SK-N-SH (cell line): ENCODE measurements at regions not wholly inside any gene's neighbourhood (a gene's known extent, or its start where the extent isn't known, plus 50 kb on each side); places are given as distances from the start of the nearest gene placed in this dataset.
"Not testable (repeated sequence)": the region's sequence is repeated elsewhere in the genome, so short reads cannot be mapped to it uniquely, and the experiment has no call there.

Experiments
- CTCF ChIA-PET: fragments of 300-600, 350-600 bp; formaldehyde crosslinking; extraction: SDS; loops from one replicate; lab custom pipeline; 2021; lab: Yijun Ruan, JAX
- POLR2A ChIA-PET: fragments of 350-600 bp; sonication (Branson Sonifier 250); formaldehyde crosslinking; extraction: SDS; loops from one replicate; lab custom pipeline; 2020; ENCODE audit warnings: antibody characterized with exemption, inconsistent platforms; lab: Yijun Ruan, JAX
- DNase-seq: peaks from one replicate; pipeline ENCODE4 v3.0.0; 2012
- H2AFZ ChIP-seq: fragments of 200-600 bp; sonication (generic); 2 replicates; pipeline ENCODE4 v1.8.1; 2016; ENCODE audit warnings: antibody characterized with exemption, mild to moderate bottlenecking, low read depth
- H3F3A ChIP-seq: fragments of 200-600 bp; sonication (generic); replicated peaks from 2 replicates; pipeline ENCODE3; 2016; ENCODE audit warnings: antibody characterized with exemption, mild to moderate bottlenecking; ENCODE audit not compliant: insufficient read depth
- H3K27ac ChIP-seq, 2 experiments: fragments of 200-500 bp in 1 of 2; fragments of 200-600 bp in 1 of 2; sonication (Bioruptor generic) in 1 of 2; sonication (generic), shearing (Covaris generic) in 1 of 2; 2 replicates each; pipeline versions ENCODE4 v1.5.1 to v1.6.1; 2014 to 2016; ENCODE audit warnings: low read depth in 2 of 2, inconsistent platforms in 1 of 2, low read length in 1 of 2, mild to moderate bottlenecking in 1 of 2, mixed read lengths in 1 of 2
- H3K27me3 ChIP-seq: fragments of 200-600 bp; sonication (generic), shearing (Covaris generic); 2 replicates; pipeline ENCODE4 v1.6.1; 2016; ENCODE audit warnings: mixed run types; ENCODE audit not compliant: insufficient read depth
- H3K36me3 ChIP-seq, 2 experiments: fragments of 200-500 bp in 1 of 2; fragments of 200-600 bp in 1 of 2; sonication (Bioruptor generic) in 1 of 2; sonication (generic) in 1 of 2; replicated peaks in 1 of 2; 2 replicates each; pipeline versions ENCODE3 to v1.5.1; 2014 to 2016; ENCODE audit warnings: low read length in 1 of 2, mild to moderate bottlenecking in 1 of 2; ENCODE audit not compliant: insufficient read depth in 2 of 2, control insufficient read depth in 1 of 2
- H3K4me1 ChIP-seq, 2 experiments: fragments of 200-500 bp in 1 of 2; fragments of 200-600 bp in 1 of 2; sonication (Bioruptor generic) in 1 of 2; sonication (generic), shearing (Covaris generic) in 1 of 2; 2 replicates each; pipeline versions ENCODE4 v1.5.1 to v1.6.1; 2014 to 2016; ENCODE audit warnings: low read depth in 1 of 2, low read length in 1 of 2, mixed run types in 1 of 2; ENCODE audit not compliant: insufficient read depth in 2 of 2, control insufficient read depth in 1 of 2
- H3K4me2 ChIP-seq: fragments of 200-600 bp; sonication (generic), shearing (Covaris generic); 2 replicates; pipeline ENCODE4 v1.6.1; 2017; ENCODE audit warnings: mixed run types
- H3K4me3 ChIP-seq, 2 experiments: fragments of 200-500 bp in 1 of 2; fragments of 200-600 bp in 1 of 2; sonication (Bioruptor generic) in 1 of 2; sonication (generic), shearing (Covaris generic) in 1 of 2; 2 replicates each; pipeline versions ENCODE4 v1.5.1 to v1.8.1; 2014 to 2016; ENCODE audit warnings: low read depth in 2 of 2, inconsistent platforms in 1 of 2, low read length in 1 of 2, mild to moderate bottlenecking in 1 of 2, mixed read lengths in 1 of 2, moderate library complexity in 1 of 2
- H3K79me2 ChIP-seq: fragments of 200-600 bp; sonication (generic); 2 replicates; pipeline ENCODE4 v1.8.1; 2017; ENCODE audit warnings: mild to moderate bottlenecking; ENCODE audit not compliant: insufficient read depth
- H3K9ac ChIP-seq: fragments of 200-600 bp; sonication (generic); 2 replicates; pipeline ENCODE4 v1.6.1; 2017; ENCODE audit warnings: mixed run types
- H3K9me2 ChIP-seq: fragments of 200-600 bp; sonication (generic); 2 replicates; pipeline ENCODE4 v1.6.1; 2017; ENCODE audit warnings: mixed run types
- H3K9me3 ChIP-seq: fragments of 200-600 bp; sonication (generic); 2 replicates; pipeline ENCODE4 v1.6.1; 2017; ENCODE audit warnings: mixed run types, mild to moderate bottlenecking, moderate library complexity
- H4K20me1 ChIP-seq: fragments of 200-600 bp; sonication (generic); 2 replicates; pipeline ENCODE4 v1.6.1; 2017; ENCODE audit warnings: mild to moderate bottlenecking, mixed run types; ENCODE audit not compliant: insufficient read depth
- ELF1 ChIP-seq: IDR thresholded peaks from 2 replicates; pipeline ENCODE4 v1.4.0; 2012
- EP300 ChIP-seq, 2 experiments: IDR thresholded peaks; 2 replicates each; pipeline versions ENCODE4 v1.4.0 to v1.6.1; 2012; ENCODE audit warnings: borderline replicate concordance in 1 of 2, low read depth in 1 of 2, low read length in 1 of 2
- EZH2phosphoT487 ChIP-seq: fragments of 200-600 bp; sonication (generic); IDR thresholded peaks from 2 replicates; pipeline ENCODE4 v1.6.1; 2017; ENCODE audit warnings: low read depth, mixed run types, mild to moderate bottlenecking, antibody characterized with exemption, moderate library complexity, borderline replicate concordance
- FOXM1 ChIP-seq: IDR thresholded peaks from 2 replicates; pipeline ENCODE4 v1.4.0; 2012; ENCODE audit warnings: low read depth, mild to moderate bottlenecking
- NRF1 ChIP-seq: IDR thresholded peaks from 2 replicates; pipeline ENCODE4 v1.6.1; 2012; ENCODE audit warnings: low read depth, mild to moderate bottlenecking, low read length
- POLR2AphosphoS5 ChIP-seq: IDR thresholded peaks from 2 replicates; pipeline ENCODE4 v1.6.1; 2012; ENCODE audit warnings: low read depth, low read length
- YY1 ChIP-seq: IDR thresholded peaks from 2 replicates; pipeline ENCODE4 v1.4.0; 2012; ENCODE audit warnings: low read depth, mild to moderate bottlenecking
- WGBS: methylation state at CpG from one replicate; pipeline ENCODE4 v1.1.6; 2017; ENCODE audit warnings: low lambda C conversion rate; 5-methylcytosine and 5-hydroxymethylcytosine counted together
- TF ChIP-seq, protein P1 (sequence below): IDR thresholded peaks from 2 replicates; pipeline ENCODE4 v1.6.1; 2012; ENCODE audit warnings: mild to moderate bottlenecking, low read depth, low read length, moderate library complexity

DNA sequence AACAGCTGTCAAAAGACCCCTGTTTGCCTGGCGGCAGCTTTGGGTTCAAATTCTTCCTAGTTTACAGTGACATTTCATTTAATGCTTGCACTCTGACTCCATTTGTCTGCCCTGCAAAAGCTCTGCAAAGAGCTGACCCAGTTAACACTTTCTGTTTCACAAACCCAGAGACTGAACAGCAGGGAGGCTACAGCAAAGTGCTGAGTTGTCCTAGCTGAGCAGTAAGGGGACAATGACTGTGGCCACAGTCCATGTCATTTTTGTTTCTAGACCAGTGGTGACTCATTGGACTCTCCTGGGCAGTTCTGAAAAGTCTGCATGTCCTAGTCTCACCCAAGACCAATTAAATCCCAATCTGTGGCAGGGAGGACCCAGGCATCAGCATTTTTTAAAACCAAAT, 994.8 kb upstream of the WWC1 start:
- no peak for TF ChIP-seq NRF1
- TF ChIP-seq POLR2AphosphoS5, result no peak
- TF ChIP-seq EZH2phosphoT487, result no peak
- TF ChIP-seq EP300 (IDR thresholded peaks at IDR 0.05; ENCODE audit: borderline replicate concordance in 1 of 2, low read depth in 1 of 2, low read length in 1 of 2), result no peak
- no peak for TF ChIP-seq YY1
- no peak for TF ChIP-seq FOXM1
- Histone ChIP-seq H3K9ac (no peak overlapping the region), H2AFZ (no peak overlapping the region), H3K9me3 (no peaks in the 10 kb centered on the region), H3K27ac (no peak overlapping the region), H3F3A (peaks cover 23% of the 10 kb centered on the region), H3K9me2 (no peaks in the 10 kb centered on the region), H4K20me1 (0 out of 2 replicates have a peak, but pooled peaks cover 2% of the 10 kb centered on the region), H3K79me2 (no peaks in the 10 kb centered on the region), H3K4me1 (peaks cover 6 to 17% of the 10 kb centered on the region in 2 experiments), H3K4me2 (no peak overlapping the region), H3K27me3 (no peaks in the 10 kb centered on the region), H3K4me3 (no peak overlapping the region), H3K36me3 (no peaks in the 10 kb centered on the region)
- ChIA-PET POLR2A (no interaction called here), CTCF (no interaction called here)
- no peak for DNase-seq
- 92% methylated on average over 1 of the region's 1 CpG for WGBS

DNA sequence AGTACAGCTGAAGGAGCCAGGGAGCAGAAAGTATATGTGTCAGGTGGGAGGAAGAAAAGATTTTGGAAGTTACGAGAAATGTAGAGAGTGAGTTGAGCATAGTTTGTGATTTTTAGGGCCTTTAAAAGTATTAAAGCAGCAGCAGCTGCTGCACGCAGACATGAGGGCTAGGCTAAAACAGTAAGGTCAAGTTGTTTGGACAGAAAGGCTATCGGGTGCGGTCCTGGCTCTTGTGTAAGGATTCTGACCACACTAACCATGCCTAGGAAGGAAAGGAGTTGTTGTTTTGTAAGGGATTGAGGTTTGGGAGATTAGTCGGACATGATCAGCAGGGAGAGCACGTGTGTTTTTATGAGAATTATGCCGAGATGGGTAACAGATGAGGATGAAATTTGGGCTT, 991.6 kb upstream of the WWC1 start:
- H4K20me1 ChIP-seq, POLR2A ChIA-PET, H3K4me3 ChIP-seq, H2AFZ ChIP-seq, H3K27ac ChIP-seq, CTCF ChIA-PET, H3K9ac ChIP-seq, H3K36me3 ChIP-seq, DNase-seq, H3K27me3 ChIP-seq, H3K79me2 ChIP-seq, H3K4me2 ChIP-seq, H3K9me3 ChIP-seq, H3K9me2 ChIP-seq: not testable (repeated sequence)
- WGBS, result 87% methylated on average over 7 of the region's 7 CpGs
- peaks cover 11 to 12% of the 10 kb centered on the region in 2 experiments for H3K4me1 ChIP-seq
- peaks cover 18% of the 10 kb centered on the region for H3F3A ChIP-seq

GRCh38 chr5:167303582-167303981, 987.9 kb upstream of the WWC1 start:
- H3F3A ChIP-seq, result no peaks in the 10 kb centered on the region
- no peaks in the 10 kb centered on the region for H3K9me3 ChIP-seq
- no peak overlapping the region for H3K4me2 ChIP-seq
- no peaks in the 10 kb centered on the region for H3K36me3 ChIP-seq
- H3K9me2 ChIP-seq, result no peaks in the 10 kb centered on the region
- H3K79me2 ChIP-seq, result no peaks in the 10 kb centered on the region
- POLR2A ChIA-PET, result no interaction called here
- H3K4me1 ChIP-seq, result peaks cover 0 to 17% of the 10 kb centered on the region in 2 experiments; a peak in 1 of 4 replicates
- WGBS, result 74% methylated on average over 3 of the region's 3 CpGs
- no peak for TF ChIP-seq ELF1
- TF ChIP-seq, protein P1, sequence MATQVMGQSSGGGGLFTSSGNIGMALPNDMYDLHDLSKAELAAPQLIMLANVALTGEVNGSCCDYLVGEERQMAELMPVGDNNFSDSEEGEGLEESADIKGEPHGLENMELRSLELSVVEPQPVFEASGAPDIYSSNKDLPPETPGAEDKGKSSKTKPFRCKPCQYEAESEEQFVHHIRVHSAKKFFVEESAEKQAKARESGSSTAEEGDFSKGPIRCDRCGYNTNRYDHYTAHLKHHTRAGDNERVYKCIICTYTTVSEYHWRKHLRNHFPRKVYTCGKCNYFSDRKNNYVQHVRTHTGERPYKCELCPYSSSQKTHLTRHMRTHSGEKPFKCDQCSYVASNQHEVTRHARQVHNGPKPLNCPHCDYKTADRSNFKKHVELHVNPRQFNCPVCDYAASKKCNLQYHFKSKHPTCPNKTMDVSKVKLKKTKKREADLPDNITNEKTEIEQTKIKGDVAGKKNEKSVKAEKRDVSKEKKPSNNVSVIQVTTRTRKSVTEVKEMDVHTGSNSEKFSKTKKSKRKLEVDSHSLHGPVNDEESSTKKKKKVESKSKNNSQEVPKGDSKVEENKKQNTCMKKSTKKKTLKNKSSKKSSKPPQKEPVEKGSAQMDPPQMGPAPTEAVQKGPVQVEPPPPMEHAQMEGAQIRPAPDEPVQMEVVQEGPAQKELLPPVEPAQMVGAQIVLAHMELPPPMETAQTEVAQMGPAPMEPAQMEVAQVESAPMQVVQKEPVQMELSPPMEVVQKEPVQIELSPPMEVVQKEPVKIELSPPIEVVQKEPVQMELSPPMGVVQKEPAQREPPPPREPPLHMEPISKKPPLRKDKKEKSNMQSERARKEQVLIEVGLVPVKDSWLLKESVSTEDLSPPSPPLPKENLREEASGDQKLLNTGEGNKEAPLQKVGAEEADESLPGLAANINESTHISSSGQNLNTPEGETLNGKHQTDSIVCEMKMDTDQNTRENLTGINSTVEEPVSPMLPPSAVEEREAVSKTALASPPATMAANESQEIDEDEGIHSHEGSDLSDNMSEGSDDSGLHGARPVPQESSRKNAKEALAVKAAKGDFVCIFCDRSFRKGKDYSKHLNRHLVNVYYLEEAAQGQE, result no peak
- no peak overlapping the region for H3K27ac ChIP-seq
- H3K4me3 ChIP-seq, result no peak overlapping the region
- CTCF ChIA-PET, result no interaction called here
- H3K27me3 ChIP-seq, result no peaks in the 10 kb centered on the region
- H3K9ac ChIP-seq, result no peak overlapping the region
- DNase-seq, result no peak
- H2AFZ ChIP-seq, result no peak overlapping the region
- H4K20me1 ChIP-seq, result no peaks in the 10 kb centered on the region
